Fibroblast of peridontal ligament (primary cell): ENCODE measurements at regions not wholly inside any gene's neighbourhood (a gene's known extent, or its start where the extent isn't known, plus 50 kb on each side); places are given as distances from the start of the nearest gene placed in this dataset.
A peak's percentile ranks its signal among the peaks of the same experiment; 100 is the strongest.
"Not testable (repeated sequence)": the region's sequence is repeated elsewhere in the genome, so short reads cannot be mapped to it uniquely, and the experiment has no call there.

Experiments
- DNase-seq: peaks from one replicate; pipeline ENCODE4 v3.0.0-alpha.2; 2010; ENCODE audit errors: extremely low read depth

DNA sequence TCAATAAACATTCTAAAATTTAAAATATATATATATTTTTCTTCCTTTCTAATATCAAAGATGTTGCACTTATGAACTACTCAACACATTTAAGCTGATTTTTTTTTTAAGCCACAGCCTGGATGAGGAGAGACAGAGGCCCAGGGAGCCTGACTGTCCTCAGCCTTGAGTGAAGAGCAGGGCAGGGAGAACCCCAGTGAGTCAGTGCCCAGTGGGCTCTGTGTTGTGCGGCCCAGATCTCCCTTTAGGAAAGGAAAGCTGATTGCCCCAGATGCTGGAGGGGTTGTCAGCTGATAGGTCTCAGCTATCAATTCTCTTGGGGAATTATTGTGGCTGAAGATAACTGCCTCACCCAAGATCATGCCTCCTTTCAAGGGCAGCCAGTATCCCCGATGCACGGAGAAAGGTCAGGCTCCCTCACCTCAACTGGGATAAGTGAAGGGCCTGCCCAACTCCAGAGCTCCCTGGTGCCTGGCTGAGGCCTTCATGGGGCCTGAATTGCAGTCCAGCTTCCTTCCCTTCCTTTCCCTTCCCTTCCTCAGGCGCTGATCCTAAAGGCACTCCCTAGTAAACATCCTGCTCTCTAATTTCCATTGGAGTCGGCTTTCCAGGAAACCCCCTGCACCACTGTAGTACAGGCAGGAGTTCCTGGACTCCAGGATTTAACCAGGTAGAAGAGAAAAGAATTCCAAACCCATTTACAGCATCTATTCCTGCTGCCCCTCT is 106.9 kb upstream of the ATL2 start:
- no peak for DNase-seq

DNA sequence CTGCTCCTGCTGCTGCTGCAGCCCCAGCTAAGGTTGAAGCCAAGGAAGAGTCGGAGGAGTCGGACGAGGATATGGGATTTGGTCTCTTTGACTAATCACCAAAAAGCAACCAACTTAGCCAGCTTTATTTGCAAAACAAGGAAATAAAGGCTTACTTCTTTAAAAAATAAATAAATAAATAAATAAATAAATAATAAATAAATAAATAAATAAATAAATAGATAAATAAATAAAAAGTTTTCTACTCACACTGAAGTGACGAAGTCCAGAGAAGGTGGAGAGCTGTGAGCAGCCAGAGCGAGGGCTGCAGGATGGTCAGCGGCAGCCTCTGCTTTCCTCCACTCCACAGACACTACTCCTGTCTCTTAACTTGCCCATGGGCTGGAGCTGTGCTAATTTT is 105.6 kb upstream of the ATL2 start:
- DNase-seq = not testable (repeated sequence)

DNA sequence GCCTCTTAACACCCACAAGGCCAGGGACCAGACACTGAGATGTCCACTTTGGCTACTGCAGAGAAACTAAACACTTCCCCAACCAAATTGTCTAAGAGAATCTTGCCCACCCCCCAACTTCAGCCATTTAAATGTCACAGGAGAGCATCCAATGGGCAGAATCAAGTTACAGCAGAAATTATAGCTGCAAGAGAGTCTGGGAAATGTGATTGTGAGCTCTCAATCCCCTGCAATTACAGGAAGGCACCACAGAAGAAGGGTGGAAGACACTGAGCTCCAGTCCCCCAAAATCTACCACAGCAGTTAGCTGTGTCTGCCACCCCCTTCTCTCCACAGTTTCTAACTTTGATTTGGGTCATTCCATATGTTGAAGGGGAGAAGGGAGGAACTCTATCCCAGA is 103.5 kb upstream of the ATL2 start:
- DNase-seq = no peak

DNA sequence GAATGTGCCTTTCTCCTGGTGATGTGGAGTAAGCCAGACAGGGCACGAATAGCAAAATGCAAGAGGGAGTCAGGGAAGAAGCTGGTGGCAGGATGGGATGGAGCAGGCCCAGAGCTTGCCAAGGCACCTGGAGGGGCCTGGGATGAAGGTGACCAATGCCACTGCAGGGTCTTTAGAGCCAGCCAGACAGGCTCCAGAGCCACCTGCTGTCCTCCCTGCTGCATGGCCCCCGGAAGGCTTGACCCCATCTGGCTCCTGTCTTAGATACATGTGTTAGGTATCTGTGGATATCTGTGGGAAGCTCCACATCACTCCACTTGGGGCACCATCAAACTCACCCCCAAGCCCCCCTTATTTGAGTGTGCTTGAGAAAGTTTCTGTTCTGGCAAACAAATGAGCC is 99.9 kb upstream of the ATL2 start:
- DNase-seq = no peak

DNA sequence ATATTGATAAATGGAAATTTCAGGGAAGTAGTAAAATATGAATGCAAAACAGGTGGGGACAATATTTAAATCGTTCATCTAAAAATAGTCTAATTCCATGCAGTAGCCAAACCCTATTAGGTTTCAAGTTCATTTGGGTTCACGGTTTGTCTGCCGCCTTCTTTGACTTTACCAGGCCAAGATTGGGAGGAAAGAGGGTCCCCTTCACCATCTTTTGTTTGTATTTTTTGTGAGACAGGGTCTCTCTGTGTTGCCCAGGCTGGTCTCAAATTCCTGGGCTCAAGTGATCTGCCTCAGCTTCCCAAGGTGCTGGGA is 98.5 kb upstream of the ATL2 start:
- DNase-seq = no peak

DNA sequence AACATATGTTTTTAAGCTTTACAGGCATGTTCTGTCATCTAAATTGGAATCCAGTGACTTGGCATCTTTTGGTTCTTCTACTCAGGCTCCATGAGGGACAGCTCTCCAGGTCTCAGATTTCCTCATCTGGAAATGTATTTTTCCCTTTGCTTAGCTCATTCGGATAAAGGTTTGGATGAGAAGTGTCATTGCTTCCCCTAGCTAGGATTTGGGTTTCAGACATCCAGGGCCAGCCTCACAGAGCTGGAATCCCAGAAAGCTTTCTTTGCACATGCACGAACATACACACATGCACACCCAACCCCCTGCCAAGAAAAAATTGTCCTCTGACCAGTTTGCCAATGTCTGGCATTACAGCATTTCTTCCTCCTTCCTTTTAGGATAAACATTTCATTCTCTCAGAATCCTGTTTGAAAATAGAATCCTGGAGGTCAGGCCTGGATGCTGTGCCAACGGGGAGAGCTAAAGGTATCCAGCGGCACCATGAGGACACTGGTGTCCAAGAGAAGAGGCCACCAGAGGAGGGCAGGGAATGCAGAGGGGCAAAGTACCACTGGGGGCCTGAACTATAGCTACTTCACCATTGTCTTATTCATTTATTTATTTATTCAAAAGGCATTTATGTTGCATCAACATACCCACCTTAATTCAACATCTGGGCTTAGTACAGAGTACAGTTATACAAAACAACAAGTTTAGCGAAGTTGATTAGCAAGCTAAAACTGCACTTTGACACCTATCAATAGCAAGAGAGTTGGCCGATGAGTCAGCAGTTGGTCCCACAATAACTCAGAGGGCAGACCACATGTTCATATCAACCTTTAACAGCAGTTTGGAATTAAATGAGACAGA is 97.9 kb upstream of the ATL2 start:
- DNase-seq = no peak

DNA sequence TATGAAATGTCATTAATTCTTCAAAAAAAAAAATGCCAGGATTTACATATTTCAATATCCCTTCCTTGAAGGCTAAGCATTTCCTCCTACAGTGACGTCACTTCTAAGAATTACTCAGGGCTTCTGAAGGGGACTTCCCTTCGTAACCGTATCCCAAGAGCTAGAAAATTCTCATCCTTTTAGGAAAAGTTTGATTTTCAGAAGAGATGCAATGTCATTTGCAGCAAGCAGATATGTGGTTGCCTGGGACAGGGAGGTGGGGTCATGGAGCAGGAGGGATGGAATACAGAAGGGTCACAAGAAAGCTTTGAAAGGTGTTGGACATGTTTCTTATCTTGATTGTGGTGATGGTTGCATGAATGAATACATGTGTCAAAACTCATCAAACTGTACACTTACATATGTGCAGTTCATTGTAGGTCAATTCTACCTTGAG is 97.0 kb upstream of the ATL2 start:
- DNase-seq = no peak

DNA sequence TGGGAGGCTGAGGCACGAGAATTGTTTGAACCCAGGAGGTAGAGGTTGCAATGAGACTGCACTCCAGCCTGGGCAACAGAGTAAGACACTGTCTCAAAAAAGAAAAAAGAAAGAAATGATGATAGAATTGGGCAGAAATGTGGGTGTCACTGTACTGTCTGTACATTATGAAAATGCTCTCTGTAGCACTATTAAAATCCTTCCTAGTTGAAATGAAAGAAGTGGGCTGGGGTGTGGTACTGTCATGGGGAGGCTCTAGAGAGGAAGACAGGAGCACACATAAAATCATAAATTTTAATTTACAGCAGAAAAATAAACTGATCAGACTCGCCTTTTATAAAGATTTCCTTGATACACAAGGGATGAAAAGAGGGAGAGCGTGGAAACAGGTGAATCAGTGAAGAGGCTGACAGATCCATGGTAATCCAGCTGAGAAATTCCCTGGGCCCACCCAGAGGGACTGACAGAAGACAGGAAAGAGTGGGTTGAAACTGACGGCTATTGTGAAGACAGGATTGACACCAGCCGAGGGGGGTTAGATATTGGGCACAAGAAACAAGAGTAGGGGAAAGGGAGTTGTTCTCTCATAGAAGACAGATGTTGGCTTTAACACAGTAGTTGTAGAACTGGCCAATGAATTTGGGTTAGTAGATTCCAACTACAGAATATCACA is 96.4 kb upstream of the ATL2 start:
- no peak for DNase-seq

DNA sequence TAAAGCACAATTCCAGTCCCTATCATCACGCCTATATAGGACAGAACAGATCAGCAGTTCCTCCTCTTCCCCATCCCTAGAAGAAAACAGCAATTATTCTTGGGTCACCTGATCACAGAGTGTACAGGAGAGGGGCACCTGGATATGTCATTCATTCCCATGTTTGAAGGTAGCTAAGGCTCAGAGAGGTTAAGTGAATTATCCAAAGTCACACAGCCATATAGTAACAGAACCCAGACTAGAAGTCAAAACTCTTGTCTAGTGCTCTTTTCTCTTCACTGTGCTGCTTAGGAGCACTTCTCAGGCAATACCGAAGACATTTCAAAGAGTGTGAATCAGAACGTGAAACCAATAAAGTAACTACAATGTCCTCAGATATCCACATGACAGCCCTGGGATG is 93.0 kb upstream of the ATL2 start:
- DNase-seq = no peak

DNA sequence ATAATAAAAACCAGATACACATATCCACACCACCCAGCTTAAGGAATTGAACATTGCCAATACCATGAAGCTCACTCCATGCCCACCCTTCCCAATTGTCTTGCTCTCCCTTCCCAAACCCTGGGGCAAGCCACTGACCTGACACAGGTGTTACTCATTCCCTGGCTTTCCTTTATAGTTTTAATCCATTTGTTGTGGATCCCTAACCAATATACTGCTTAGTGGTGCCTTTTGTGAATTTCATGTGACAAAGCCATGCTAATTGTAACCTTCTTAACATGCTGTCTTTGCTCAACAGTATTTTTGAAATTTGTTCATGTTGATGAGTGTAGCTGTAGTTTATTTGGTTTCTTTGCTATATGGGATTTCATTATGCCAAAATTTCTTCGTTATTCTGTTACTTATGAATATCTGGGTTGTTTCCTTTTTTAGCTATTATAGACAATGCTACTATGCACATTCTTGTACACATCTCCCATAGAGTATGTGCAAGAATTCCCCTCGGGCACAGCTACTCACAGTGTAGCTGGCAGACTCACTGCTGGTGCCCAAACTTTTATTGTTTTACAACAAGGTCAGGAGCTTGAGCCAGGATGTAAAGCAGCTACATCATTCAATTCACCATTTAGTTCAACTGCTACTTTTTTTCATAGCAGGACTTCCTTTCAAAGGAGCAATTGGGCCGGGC is 90.8 kb upstream of the ATL2 start:
- no peak for DNase-seq

DNA sequence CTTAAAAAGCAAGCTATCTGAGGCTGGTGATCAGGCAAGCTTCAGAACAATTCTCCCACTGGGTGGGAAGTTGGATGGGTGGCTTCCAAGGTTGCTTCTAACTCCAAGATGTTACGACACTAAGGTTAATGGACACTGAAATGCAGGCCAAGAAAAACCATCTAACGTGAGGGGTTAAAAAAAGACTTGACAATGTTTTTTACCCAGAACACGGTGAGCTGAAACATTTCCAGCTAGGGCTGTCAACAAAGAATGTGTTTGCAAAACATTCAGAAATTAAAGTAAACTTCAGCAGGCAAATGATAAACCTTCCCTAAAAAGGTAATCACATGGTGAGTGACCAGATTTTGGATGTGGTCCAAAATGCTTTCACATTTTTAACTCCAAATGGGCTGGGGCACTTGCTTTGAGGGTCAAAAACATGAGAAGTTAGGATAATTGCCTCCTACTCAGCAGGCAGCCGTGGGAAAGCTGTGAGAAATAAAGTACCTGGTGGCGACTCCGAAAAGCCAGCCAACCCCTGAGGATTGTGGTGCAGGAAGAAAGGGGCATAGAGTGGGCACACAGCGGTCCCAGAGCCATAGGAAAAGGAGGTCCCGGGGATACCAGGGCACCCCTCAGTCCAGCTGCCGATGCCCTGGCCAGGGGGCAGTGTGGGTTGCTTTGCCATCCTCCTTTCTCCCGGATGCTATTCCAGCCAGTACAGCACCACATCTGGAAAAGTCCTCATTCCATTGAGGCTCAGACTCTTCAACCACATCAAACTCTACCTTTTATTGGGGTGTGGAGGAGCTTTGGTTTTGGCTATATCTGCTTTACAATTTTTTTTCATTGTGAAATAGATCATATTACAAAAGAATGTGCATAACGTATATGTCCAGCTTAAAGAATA is 90.0 kb upstream of the ATL2 start:
- DNase-seq = no peak

DNA sequence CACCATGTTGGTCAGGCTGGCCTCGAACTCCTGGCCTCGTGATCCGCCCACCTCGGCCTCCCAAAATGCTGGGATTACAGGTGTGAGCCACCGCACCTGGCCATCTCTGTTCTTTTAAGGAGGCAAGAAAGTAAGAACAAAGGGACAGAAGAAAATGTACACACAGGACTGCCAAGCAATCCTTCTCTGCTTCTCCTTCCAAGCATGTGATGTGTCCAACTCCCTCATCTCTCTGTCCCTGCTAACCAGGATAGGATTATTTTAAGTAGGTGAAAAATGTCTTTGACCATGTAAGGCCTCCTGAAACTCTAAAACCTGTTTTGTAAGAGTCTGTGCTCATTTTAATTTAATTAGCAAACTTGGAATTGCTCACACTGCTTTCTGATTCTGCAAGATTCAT is 89.3 kb upstream of the ATL2 start:
- no peak for DNase-seq

DNA sequence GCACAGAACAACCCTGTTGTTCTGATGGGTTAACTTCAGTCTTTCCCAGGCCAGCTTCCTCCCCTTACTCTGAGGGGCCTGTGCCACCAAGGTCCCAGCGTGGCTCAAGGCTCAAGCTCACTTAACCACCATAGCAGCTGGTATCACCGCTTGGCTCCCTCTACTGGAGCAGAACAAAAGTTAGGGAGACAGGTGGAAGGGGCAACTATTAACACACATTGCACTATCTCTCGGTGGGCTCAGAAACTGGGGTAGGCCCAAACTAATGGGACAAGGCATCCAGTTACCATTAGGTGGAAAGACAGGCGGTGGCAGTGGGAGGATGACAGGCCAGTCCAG is 88.7 kb upstream of the ATL2 start:
- DNase-seq = peak; percentile 19

DNA sequence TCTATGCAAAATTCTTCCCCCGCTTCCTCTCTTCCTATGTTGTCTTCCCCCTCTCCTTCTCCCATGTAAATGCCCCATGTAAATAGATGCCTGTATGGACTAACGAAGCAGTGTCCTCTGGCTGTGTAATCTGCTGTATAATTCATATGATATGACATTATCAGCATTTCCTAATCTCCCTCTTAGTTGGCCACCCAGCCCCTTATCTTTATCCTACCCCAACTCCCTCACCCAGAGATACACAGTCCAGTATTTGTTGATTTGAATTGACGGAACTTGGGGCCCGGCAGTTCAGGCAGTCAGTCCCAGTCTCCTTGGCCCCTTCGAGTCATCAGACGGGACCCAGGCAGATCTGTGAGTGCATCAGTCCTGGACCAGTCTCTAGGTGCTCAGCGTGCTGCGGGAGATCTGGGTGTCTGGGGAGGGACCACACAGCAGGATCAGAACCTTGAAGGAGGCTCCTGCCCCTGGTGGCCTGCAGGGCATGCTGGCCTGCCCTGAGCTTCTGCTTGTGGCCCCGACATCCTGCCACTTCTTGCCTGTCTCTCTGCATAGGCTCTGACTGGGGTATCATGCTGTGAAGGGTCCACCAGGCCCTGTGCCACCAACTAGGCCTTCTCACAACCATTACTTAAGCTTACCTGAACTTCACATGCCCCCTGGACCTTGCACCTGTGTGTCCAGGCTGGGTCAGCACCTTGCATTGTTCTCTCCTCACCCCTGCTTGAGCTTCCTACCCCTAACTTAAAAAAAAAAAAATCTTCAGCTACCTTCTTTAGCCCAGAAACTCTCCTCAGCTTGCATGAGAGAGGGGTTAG is 88.1 kb upstream of the ATL2 start:
- DNase-seq = no peak

DNA sequence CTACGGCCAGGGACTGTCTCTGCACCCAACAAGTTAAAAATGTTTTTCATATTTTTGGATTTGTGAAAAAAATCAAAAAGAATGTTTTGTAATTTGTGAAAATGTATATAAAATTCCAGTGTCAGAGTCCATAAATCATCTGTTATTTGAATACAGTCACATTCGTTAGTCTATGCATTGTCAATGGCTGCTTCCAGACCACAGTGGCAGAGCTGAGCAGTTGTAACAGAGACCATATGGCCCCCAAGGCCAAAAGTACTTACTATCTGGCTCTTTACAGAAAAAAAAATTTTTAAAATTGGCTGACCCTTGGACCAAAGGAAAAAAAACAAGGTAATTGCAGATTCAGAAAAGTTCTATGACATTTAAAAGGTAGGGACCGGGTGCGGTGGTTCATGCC is 86.7 kb upstream of the ATL2 start:
- DNase-seq = no peak

DNA sequence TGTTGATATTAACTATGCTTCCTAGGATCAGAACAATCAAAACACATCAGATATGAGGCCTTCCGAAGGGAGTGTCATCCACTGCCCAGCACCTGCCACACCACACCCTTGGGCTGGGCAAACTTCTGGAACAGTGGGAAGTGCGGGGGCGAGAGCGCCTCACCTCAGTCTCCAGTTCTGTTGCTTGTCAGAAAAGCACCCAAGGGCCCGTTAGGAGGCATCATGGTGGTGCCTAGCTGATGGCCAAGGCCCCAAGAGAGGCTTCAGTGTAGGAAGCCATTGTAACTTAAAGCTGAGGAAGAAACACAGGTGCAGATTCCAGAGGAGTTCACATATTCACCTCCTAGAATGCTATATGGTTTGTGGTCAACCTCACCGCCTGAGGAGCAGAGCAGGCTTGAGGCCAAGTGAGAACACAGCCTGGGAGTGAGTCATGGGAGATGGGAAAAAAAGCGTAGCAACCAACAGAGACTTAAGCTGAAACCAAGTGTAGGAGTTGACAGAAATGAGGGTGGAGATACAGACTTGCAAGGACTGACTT is 85.1 kb upstream of the ATL2 start:
- peak; percentile 88 for DNase-seq

DNA sequence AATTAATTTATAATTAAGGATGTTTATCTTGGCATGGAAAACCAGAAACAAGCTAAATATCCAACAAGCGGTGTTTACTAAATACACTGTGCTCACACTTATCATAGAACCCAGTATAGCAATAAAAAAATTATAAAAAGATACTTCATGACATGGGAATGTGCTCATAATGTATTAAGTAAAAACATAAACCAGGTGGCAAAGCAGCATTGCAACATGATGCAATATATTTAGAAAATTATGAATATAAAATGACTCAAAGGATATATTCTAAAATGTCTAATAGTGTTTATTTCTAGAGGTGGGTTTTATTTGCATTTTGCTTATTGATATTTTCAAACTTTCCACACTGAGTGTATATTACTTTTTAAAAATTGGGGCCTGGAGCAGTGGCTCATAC is 84.4 kb upstream of the ATL2 start:
- DNase-seq = no peak

DNA sequence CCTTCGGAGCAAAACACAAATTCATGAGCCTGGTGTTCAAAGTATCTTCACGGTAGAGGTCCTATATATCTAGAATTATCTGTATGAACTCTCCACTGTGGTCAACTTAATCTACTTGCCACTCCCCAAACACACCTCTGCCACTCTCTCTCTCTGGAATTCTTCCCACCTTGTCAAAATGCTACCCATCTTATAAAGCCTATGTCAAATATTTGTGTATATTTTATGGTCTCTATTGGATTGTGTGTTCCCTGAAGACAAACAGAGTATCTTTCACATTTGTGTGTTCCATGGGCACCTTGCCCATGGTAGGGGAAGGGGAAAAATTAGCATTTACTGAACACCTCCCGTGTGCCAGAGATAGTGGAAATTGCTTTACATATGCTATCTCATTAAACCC is 83.2 kb upstream of the ATL2 start:
- DNase-seq = no peak

DNA sequence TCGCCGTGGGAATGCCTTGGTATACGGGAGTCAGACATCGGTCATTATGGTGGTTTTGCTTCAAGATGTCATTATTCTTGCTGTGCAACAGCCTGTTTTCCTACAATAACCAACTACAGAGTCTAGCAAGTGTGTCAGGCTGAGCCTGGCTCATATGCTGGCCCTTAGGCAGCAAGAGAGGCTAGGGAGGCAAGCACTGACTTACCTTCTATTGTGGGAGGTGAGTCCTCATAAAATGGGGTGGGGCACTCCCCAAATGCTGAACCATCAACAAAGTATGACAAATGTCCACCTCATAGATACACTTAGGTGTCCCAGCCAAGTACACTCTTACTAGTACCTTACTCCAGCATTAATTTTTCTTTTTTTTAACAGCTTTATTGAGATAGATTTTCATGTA is 77.0 kb upstream of the ATL2 start:
- no peak for DNase-seq

DNA sequence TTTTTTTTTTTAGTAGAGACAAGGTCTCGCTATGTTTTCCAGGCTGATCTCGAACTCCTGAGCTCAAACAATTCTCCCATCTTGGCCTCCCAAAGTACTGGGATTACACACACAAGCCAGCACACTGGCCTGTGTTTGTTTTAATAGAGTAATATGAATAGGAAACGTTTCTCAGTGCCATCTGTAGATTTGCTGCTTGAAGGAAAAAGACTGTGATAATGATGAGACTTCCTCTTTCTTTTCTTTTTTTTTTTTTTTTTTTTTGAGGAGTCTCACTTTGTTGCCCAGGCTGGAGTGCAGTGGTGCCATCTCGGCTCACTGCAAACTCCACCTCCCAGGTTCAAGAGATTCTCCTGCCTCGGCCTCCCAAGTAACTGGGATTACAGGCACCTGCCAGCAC is 74.7 kb upstream of the ATL2 start:
- not testable (repeated sequence) for DNase-seq
